Hepatocyte (in vitro differentiated cells): ENCODE measurements at regions not wholly inside any gene's neighbourhood (a gene's known extent, or its start where the extent isn't known, plus 50 kb on each side); places are given as distances from the start of the nearest gene placed in this dataset.

Experiments used
- EZH2 ChIP-seq: fragments of 200-600 bp; sonication (generic); IDR thresholded peaks from 2 replicates; pipeline ENCODE4 v1.6.1; 2016; ENCODE audit warnings: antibody characterized with exemption, mild to moderate bottlenecking, borderline replicate concordance
- EZH2phosphoT487 ChIP-seq: fragments of 200-600 bp; sonication (generic); IDR thresholded peaks from one replicate; pipeline ENCODE4 v1.6.1; 2018; ENCODE audit warnings: antibody characterized with exemption, mild to moderate bottlenecking, low read depth, moderate library complexity; ENCODE audit not compliant: unreplicated experiment, severe bottlenecking
- TF ChIP-seq, protein P1 (sequence below): fragments of 200-600 bp; sonication (generic); IDR thresholded peaks from 2 replicates; pipeline ENCODE4 v1.5.1; 2016; ENCODE audit warnings: antibody characterized with exemption, mild to moderate bottlenecking; ENCODE audit not compliant: poor library complexity

GRCh38 chr7:15837306-15837950, 150.9 kb upstream of the MEOX2 start:
- TF ChIP-seq, protein P1, sequence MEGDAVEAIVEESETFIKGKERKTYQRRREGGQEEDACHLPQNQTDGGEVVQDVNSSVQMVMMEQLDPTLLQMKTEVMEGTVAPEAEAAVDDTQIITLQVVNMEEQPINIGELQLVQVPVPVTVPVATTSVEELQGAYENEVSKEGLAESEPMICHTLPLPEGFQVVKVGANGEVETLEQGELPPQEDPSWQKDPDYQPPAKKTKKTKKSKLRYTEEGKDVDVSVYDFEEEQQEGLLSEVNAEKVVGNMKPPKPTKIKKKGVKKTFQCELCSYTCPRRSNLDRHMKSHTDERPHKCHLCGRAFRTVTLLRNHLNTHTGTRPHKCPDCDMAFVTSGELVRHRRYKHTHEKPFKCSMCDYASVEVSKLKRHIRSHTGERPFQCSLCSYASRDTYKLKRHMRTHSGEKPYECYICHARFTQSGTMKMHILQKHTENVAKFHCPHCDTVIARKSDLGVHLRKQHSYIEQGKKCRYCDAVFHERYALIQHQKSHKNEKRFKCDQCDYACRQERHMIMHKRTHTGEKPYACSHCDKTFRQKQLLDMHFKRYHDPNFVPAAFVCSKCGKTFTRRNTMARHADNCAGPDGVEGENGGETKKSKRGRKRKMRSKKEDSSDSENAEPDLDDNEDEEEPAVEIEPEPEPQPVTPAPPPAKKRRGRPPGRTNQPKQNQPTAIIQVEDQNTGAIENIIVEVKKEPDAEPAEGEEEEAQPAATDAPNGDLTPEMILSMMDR: no peak
- TF ChIP-seq EZH2phosphoT487: no peak
- no peak for TF ChIP-seq EZH2
